Right lobe of liver (tissue), 6 donors: ENCODE measurements at regions not wholly inside any gene's neighbourhood (a gene's known extent, or its start where the extent isn't known, plus 50 kb on each side); places are given as distances from the start of the nearest gene placed in this dataset.

Experiments used
- ATAC-seq, 4 donors: fragments of 200-7000 bp; cut with Tn5 transposase; one replicate each; pipeline ENCODE4 v1.9.1; 2020; ENCODE audit warnings: mild to moderate bottlenecking in 4 of 4, moderate library complexity in 4 of 4
- DNase-seq, 3 donors: peaks; one replicate each; pipeline ENCODE4 v3.0.0-alpha.2; 2020
- H3K27ac ChIP-seq, 3 donors: fragments of 200-600 bp; one replicate each; pipeline ENCODE4 v1.8.0; 2022
- H3K27me3 ChIP-seq, 2 donors: fragments of 200-600 bp; one replicate each; pipeline ENCODE4 v1.8.0; 2022
- H3K36me3 ChIP-seq, 4 donors: fragments of 200-600 bp; sonication (generic) in 1 of 4; one replicate each; pipeline versions ENCODE4 v1.5.1 to v1.8.0; 2017 to 2022; ENCODE audit warnings: control low read depth in 1 of 4
- H3K4me1 ChIP-seq, 4 donors: fragments of 200-600 bp; sonication (generic) in 1 of 4; one replicate each; pipeline versions ENCODE4 v1.5.1 to v1.8.0; 2017 to 2022; ENCODE audit warnings: control low read depth in 1 of 4
- H3K4me3 ChIP-seq, 3 donors: fragments of 200-600 bp; one replicate each; pipeline ENCODE4 v1.8.0; 2022
- H3K9me3 ChIP-seq, 4 donors: fragments of 200-600 bp; sonication (generic) in 1 of 4; one replicate each; pipeline versions ENCODE4 v1.5.1 to v1.8.0; 2017 to 2022; ENCODE audit warnings: control low read depth in 1 of 4
- POLR2A ChIP-seq: fragments of 450-650 bp; IDR thresholded peaks from one replicate; pipeline ENCODE4 v1.6.1; 2017; ENCODE audit warnings: antibody characterized with exemption, mild to moderate bottlenecking
- WGBS: methylation state at CpG from one replicate; pipeline ENCODE4 v1.1.6; 2018; ENCODE audit warnings: low coverage, low lambda C conversion rate; ENCODE audit not compliant: insufficient coverage; ENCODE audit errors: missing lambda C conversion rate; 5-methylcytosine and 5-hydroxymethylcytosine counted together
- intact Hi-C, 2 donors: fragments of 100-400 bp; cut with DNase I; formaldehyde crosslinking; loops; one replicate each; pipeline versions ENCODE4 v1.11.2 to v1.14.1; 2022
- TF ChIP-seq, protein P1 (sequence below), 4 donors: fragments of 200-600 bp in 3 of 4; fragments of 450-650 bp in 1 of 4; IDR thresholded peaks; one replicate each; pipeline versions ENCODE4 v1.5.1 to v1.8.0; 2016 to 2022; ENCODE audit warnings: antibody characterized with exemption in 4 of 4, mild to moderate bottlenecking in 2 of 4
- donor health status: DM: no; HTN: yes; CAD: no.
- donor health status: DM: no; HTN: no; CAD: no.
- donor health status: DM: no; HTN: no; CAD: no.
- donor health status: DM: no; HTN: yes; CAD: no.
- donor health status: DM: no; HTN: yes; CAD: no.

GRCh38 chr18:50468807-50469206 is 91.1 kb upstream of the MAPK4 start:
- Histone ChIP-seq H3K36me3 (no peaks in the 10 kb centered on the region), H3K27me3 (no peaks in the 10 kb centered on the region), H3K4me1 (peaks cover 0 to 25% (median 0%) of the 10 kb centered on the region in 4 donors), H3K9me3 (no peaks in the 10 kb centered on the region), H3K27ac (peak overlapping the region in 1 of 3 donors; percentile 15), H3K4me3 (no peak overlapping the region)
- TF ChIP-seq, protein P1, sequence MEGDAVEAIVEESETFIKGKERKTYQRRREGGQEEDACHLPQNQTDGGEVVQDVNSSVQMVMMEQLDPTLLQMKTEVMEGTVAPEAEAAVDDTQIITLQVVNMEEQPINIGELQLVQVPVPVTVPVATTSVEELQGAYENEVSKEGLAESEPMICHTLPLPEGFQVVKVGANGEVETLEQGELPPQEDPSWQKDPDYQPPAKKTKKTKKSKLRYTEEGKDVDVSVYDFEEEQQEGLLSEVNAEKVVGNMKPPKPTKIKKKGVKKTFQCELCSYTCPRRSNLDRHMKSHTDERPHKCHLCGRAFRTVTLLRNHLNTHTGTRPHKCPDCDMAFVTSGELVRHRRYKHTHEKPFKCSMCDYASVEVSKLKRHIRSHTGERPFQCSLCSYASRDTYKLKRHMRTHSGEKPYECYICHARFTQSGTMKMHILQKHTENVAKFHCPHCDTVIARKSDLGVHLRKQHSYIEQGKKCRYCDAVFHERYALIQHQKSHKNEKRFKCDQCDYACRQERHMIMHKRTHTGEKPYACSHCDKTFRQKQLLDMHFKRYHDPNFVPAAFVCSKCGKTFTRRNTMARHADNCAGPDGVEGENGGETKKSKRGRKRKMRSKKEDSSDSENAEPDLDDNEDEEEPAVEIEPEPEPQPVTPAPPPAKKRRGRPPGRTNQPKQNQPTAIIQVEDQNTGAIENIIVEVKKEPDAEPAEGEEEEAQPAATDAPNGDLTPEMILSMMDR (IDR thresholded peaks at IDR 0.05) = no peak
- no peak for TF ChIP-seq POLR2A
- intact Hi-C loops = no loop called here
- ATAC-seq (peak in 1 of 4 donors; percentile 10), DNase-seq (no peak)
- WGBS = 92% methylated on average over 1 of the region's 2 CpGs

DNA sequence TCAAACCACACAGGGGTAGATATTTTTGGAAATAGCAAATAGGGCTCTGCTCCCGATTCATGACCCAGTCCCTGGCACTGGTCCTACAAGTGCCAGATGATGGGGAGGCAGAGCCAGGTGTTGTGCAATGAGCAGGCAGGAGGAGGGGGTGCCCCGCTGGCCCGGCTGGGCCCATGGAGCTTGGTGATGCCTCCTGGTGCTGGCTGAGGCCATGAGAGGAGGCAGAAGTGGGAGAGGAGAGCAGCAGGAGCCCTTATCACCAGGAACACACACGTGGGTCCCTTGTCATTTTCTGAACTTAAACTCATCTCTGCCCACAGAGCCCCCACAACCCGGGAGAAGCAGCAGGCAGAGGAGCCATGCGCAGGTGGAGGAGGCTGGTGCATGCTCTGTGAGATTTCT is 90.5 kb upstream of the MAPK4 start:
- no peaks in the 10 kb centered on the region for H3K9me3 ChIP-seq
- no peaks in the 10 kb centered on the region for H3K36me3 ChIP-seq
- H3K27ac ChIP-seq = peak overlapping the region in 1 of 3 donors; percentile 15
- H3K4me3 ChIP-seq = no peak overlapping the region
- ATAC-seq = peak; percentile 80 to 92 (median 86)
- 24% methylated on average over 4 of the region's 6 CpGs for whole genome bisulfite sequencing
- intact Hi-C loops = no loop called here
- peaks cover 0 to 28% (median 0%) of the 10 kb centered on the region in 4 donors for H3K4me1 ChIP-seq
- DNase-seq = peak; percentile 53 to 88 (median 69)
- TF ChIP-seq, protein P1 (IDR thresholded peaks at IDR 0.05) = no peak
- no peak for TF ChIP-seq POLR2A
- no peaks in the 10 kb centered on the region for H3K27me3 ChIP-seq

DNA sequence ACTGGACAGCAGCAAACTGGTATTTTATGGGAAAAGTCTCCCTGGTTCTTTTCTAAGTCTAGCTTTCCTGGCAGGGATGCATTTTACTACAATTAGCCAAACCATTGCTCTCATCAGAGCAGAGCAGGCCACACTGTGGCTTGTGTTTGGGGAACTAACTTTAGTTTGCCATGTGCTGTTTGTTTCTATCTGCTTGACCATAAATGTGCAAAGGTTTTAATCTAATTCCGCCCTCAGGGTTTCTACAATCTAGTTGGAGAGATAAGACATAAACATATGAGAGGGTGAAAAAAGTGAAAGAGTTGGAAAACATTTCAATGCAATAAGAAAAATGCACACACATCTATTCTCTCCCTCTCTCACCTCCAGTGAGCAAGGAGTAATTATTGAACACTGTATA is 86.9 kb upstream of the MAPK4 start:
- 50% methylated on average over 1 of the region's 1 CpG for WGBS
- TF ChIP-seq, protein P1 (IDR thresholded peaks at IDR 0.05) = no peak
- TF ChIP-seq POLR2A = no peak
- H3K27ac ChIP-seq = no peak overlapping the region
- no peaks in the 10 kb centered on the region for H3K27me3 ChIP-seq
- no peaks in the 10 kb centered on the region for H3K9me3 ChIP-seq
- ATAC-seq (no peak), DNase-seq (no peak)
- no peaks in the 10 kb centered on the region for H3K36me3 ChIP-seq
- peaks cover 0 to 38% (median 0%) of the 10 kb centered on the region in 4 donors for H3K4me1 ChIP-seq
- intact Hi-C loops = no loop called here
- H3K4me3 ChIP-seq = no peak overlapping the region

DNA sequence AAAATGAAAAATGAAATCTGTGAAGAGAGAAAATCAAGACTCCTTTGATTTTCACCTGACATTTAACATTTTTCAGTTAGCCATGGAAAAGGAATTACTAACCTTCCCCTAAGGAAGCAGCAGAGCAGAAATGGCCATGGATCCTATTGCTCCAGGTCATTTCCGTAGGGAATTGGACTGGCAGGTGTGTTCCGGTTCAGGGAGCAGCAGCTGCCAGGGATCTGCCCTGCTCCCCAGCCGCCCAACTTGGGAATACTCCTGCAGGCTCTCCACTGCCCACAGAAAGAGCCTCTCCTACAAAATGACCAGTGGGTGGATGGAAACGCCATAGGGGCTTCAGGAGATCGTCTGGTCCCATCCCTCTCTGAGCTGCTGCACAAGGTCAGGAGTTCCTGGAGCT is 86.0 kb upstream of the MAPK4 start:
- Histone ChIP-seq H3K9me3 (no peaks in the 10 kb centered on the region), H3K27ac (peak overlapping the region in 1 of 3 donors; percentile 26), H3K4me3 (peak overlapping the region in 1 of 3 donors; percentile 38), H3K36me3 (no peaks in the 10 kb centered on the region), H3K4me1 (peaks cover 0 to 33% (median 0%) of the 10 kb centered on the region in 4 donors), H3K27me3 (no peaks in the 10 kb centered on the region)
- WGBS = no CpG with 5 or more reads among the region's 5 CpGs
- TF ChIP-seq, protein P1 (IDR thresholded peaks at IDR 0.05) = no peak
- TF ChIP-seq POLR2A = no peak
- intact Hi-C loops = no loop called here
- DNase-seq (no peak), ATAC-seq (peak in 1 of 4 donors; percentile 47)
